HEK293T (cell line): ENCODE measurements at regions not wholly inside any gene's neighbourhood (a gene's known extent, or its start where the extent isn't known, plus 50 kb on each side); places are given as distances from the start of the nearest gene placed in this dataset.

Experiments used
- ARNT ChIP-seq: fragments of 450-650 bp; IDR thresholded peaks from 2 replicates; pipeline ENCODE4 v1.6.1; 2017; ENCODE audit warnings: mild to moderate bottlenecking
- BHLHE40 ChIP-seq: fragments of 450-650 bp; IDR thresholded peaks from 2 replicates; pipeline ENCODE4 v1.6.1; 2016; ENCODE audit warnings: mild to moderate bottlenecking, moderate library complexity, borderline replicate concordance
- CTBP1 ChIP-seq: fragments of 450-650 bp; IDR thresholded peaks from 2 replicates; pipeline ENCODE4 v1.6.1; 2016; ENCODE audit warnings: borderline replicate concordance
- ELF4 ChIP-seq: fragments of 450-650 bp; IDR thresholded peaks from 2 replicates; pipeline ENCODE4 v1.6.1; 2017; ENCODE audit warnings: antibody characterized with exemption
- FOXA1 ChIP-seq: fragments of 450-650 bp; IDR thresholded peaks from 2 replicates; pipeline ENCODE4 v1.6.1; 2016; ENCODE audit warnings: mild to moderate bottlenecking
- NFRKB ChIP-seq: fragments of 450-650 bp; IDR thresholded peaks from 2 replicates; pipeline ENCODE4 v1.6.1; 2016; ENCODE audit warnings: mild to moderate bottlenecking, moderate library complexity
- SP1 ChIP-seq: fragments of 450-650 bp; IDR thresholded peaks from 2 replicates; pipeline ENCODE4 v1.6.1; 2017
- TARDBP ChIP-seq: fragments of 450-650 bp; IDR thresholded peaks from 2 replicates; pipeline ENCODE4 v1.6.1; 2016
- ZNF384 ChIP-seq: fragments of 450-650 bp; IDR thresholded peaks from 2 replicates; pipeline ENCODE4 v1.6.1; 2016
- TF ChIP-seq, protein P1 (sequence below): fragments of 450-650 bp; IDR thresholded peaks from 2 replicates; pipeline ENCODE4 v1.6.1; 2016

- TF ChIP-seq ARNT, result no peak
- no peak for TF ChIP-seq FOXA1
- TF ChIP-seq ELF4, result no peak
- TF ChIP-seq TARDBP, result no peak
- no peak for TF ChIP-seq ZNF384
- TF ChIP-seq CTBP1, result no peak
- TF ChIP-seq NFRKB, result no peak
- TF ChIP-seq, protein P1, sequence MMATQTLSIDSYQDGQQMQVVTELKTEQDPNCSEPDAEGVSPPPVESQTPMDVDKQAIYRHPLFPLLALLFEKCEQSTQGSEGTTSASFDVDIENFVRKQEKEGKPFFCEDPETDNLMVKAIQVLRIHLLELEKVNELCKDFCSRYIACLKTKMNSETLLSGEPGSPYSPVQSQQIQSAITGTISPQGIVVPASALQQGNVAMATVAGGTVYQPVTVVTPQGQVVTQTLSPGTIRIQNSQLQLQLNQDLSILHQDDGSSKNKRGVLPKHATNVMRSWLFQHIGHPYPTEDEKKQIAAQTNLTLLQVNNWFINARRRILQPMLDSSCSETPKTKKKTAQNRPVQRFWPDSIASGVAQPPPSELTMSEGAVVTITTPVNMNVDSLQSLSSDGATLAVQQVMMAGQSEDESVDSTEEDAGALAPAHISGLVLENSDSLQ, result no peak
- no peak for TF ChIP-seq SP1
- TF ChIP-seq BHLHE40, result no peak
These were observed 84.3 kb downstream of the HTR1A start for GRCh38 chr5:63877961-63878360.
